ENCODE measurements at regions not wholly inside any gene's neighbourhood (a gene's known extent, or its start where the extent isn't known, plus 50 kb on each side); places are given as distances from the start of the nearest gene placed in this dataset.

DNA sequence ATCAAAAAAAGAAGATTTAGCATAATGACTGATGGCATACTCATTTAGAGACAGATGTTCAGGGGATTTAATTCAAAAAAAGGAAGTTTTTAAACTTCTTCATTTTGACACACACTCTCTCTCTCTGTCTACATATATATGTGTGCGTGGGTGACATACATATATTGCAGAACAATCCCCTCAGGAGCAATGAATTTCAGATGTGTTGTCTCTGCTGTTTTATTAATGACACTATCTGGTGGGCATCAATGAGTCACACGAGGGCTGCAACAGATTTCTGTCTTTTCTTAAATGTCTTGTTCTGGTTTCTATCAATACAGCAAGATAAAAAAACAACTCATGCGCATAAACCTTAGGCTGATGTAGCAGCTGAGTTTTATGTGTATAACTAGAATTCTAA is 123.5 kb upstream of the SLCO6A1 start:
- TF ChIP-seq, protein P1, sequence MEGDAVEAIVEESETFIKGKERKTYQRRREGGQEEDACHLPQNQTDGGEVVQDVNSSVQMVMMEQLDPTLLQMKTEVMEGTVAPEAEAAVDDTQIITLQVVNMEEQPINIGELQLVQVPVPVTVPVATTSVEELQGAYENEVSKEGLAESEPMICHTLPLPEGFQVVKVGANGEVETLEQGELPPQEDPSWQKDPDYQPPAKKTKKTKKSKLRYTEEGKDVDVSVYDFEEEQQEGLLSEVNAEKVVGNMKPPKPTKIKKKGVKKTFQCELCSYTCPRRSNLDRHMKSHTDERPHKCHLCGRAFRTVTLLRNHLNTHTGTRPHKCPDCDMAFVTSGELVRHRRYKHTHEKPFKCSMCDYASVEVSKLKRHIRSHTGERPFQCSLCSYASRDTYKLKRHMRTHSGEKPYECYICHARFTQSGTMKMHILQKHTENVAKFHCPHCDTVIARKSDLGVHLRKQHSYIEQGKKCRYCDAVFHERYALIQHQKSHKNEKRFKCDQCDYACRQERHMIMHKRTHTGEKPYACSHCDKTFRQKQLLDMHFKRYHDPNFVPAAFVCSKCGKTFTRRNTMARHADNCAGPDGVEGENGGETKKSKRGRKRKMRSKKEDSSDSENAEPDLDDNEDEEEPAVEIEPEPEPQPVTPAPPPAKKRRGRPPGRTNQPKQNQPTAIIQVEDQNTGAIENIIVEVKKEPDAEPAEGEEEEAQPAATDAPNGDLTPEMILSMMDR (optimal IDR thresholded peaks at IDR 0.05 in 1 of 3, IDR thresholded peaks at IDR 0.05 in 1 of 3, conservative IDR thresholded peaks at IDR 0.05 in 1 of 3; ENCODE audit: extremely low read depth in 1 of 3, insufficient read depth in 2 of 3, low read length in 3 of 3): no peak
- no peak for TF ChIP-seq EZH2 (IDR thresholded peaks at IDR 0.05; ENCODE audit: low read length)
